ENCODE measurements at regions not wholly inside any gene's neighbourhood (a gene's known extent, or its start where the extent isn't known, plus 50 kb on each side); places are given as distances from the start of the nearest gene placed in this dataset.
A peak's percentile ranks its signal among the peaks of the same experiment; 100 is the strongest.

GRCh38 chr17:81345228-81346089 lies 49.8 kb upstream of the BAHCC1 start:
- peak; percentile 81 for DNase-seq (ENCODE audit: low spot score)
